Gastrocnemius medialis (tissue), 4 donors: ENCODE measurements at regions not wholly inside any gene's neighbourhood (a gene's known extent, or its start where the extent isn't known, plus 50 kb on each side); places are given as distances from the start of the nearest gene placed in this dataset.

ENCODE experiments used
- CTCF ChIP-seq, 5 experiments: fragments of 450-650 bp in 3 of 5; fragments of 200-600 bp in 2 of 5; sonication (generic) in 2 of 5; IDR thresholded peaks in 4 of 5; conservative IDR thresholded peaks in 1 of 5; 1 replicate in 4 of 5; 2 replicates in 1 of 5; pipeline ENCODE4 v1.5.1; 2016 to 2019; ENCODE audit warnings: antibody characterized with exemption in 5 of 5, mild to moderate bottlenecking in 3 of 5, moderate library complexity in 3 of 5
- POLR2A ChIP-seq, 2 donors: fragments of 450-650 bp; IDR thresholded peaks; one replicate each; pipeline ENCODE4 v1.6.1; 2017; ENCODE audit warnings: antibody characterized with exemption in 2 of 2, mild to moderate bottlenecking in 2 of 2, moderate library complexity in 2 of 2

- no peak for TF ChIP-seq CTCF (IDR thresholded peaks at IDR 0.05 in 4 of 5, conservative IDR thresholded peaks at IDR 0.05 in 1 of 5)
- no peak for TF ChIP-seq POLR2A (IDR thresholded peaks at IDR 0.05)
Measured at GRCh38 chr16:76071690-76072089, 205.5 kb upstream of the CNTNAP4 start.
